ENCODE measurements at regions not wholly inside any gene's neighbourhood (a gene's known extent, or its start where the extent isn't known, plus 50 kb on each side); places are given as distances from the start of the nearest gene placed in this dataset.
"Not testable (repeated sequence)": the region's sequence is repeated elsewhere in the genome, so short reads cannot be mapped to it uniquely, and the experiment has no call there.

GRCh38 chr5:152058267-152058666, 133.6 kb upstream of the GLRA1 start:
- Histone ChIP-seq H3K4me3 (replicated peaks in 1 of 3) (no peak overlapping the region), H3K4me1 (no peaks in the 10 kb centered on the region), H3K27ac (no peak overlapping the region), H3K36me3 (no peaks in the 10 kb centered on the region), H3K9me3 (no peaks in the 10 kb centered on the region), H3K27me3 (no peaks in the 10 kb centered on the region)
- DNase-seq, result no peak
- TF ChIP-seq POLR2A (IDR thresholded peaks at IDR 0.05) (no peak), CTCF (IDR thresholded peaks at IDR 0.05) (no peak)
- intact Hi-C loops (cut with DNase I), result no loop called here
- 97% methylated on average over 6 of the region's 6 CpGs for WGBS, 2 donors

GRCh38 chr5:152056931-152057330, 132.3 kb upstream of the GLRA1 start:
- no peaks in the 10 kb centered on the region for H3K27me3 ChIP-seq
- WGBS, 2 donors, result 76 to 78% methylated on average over 7 of the region's 7 CpGs
- H3K4me3 ChIP-seq (replicated peaks in 1 of 3), result no peak overlapping the region
- no peaks in the 10 kb centered on the region for H3K36me3 ChIP-seq
- no peak overlapping the region for H3K27ac ChIP-seq
- no peak for TF ChIP-seq POLR2A (IDR thresholded peaks at IDR 0.05)
- TF ChIP-seq CTCF (IDR thresholded peaks at IDR 0.05), result no peak
- H3K9me3 ChIP-seq, result no peaks in the 10 kb centered on the region
- no peak for DNase-seq
- intact Hi-C loops (cut with DNase I), result no loop called here
- no peaks in the 10 kb centered on the region for H3K4me1 ChIP-seq

GRCh38 chr5:152052470-152052869, 127.8 kb upstream of the GLRA1 start:
- DNase-seq, result no peak
- no peak overlapping the region for H3K4me3 ChIP-seq (replicated peaks in 1 of 3)
- H3K27me3 ChIP-seq, result no peaks in the 10 kb centered on the region
- no peak overlapping the region for H3K27ac ChIP-seq
- H3K9me3 ChIP-seq, result no peaks in the 10 kb centered on the region
- WGBS, 2 donors, result 73% methylated on average over 3 of the region's 3 CpGs
- H3K36me3 ChIP-seq, result no peaks in the 10 kb centered on the region
- no peaks in the 10 kb centered on the region for H3K4me1 ChIP-seq
- intact Hi-C loops (cut with DNase I), result no loop called here
- no peak for TF ChIP-seq CTCF (IDR thresholded peaks at IDR 0.05)
- no peak for TF ChIP-seq POLR2A (IDR thresholded peaks at IDR 0.05)

- no peak for DNase-seq
- Histone ChIP-seq H3K27ac (no peak overlapping the region), H3K27me3 (no peaks in the 10 kb centered on the region), H3K36me3 (no peaks in the 10 kb centered on the region), H3K4me3 (replicated peaks in 1 of 3) (no peak overlapping the region), H3K9me3 (no peaks in the 10 kb centered on the region), H3K4me1 (no peaks in the 10 kb centered on the region)
- 39 to 49% methylated on average over 7 to 8 of the region's 10 CpGs for WGBS, 2 donors
- intact Hi-C loops (cut with DNase I), result no loop called here
- TF ChIP-seq CTCF (IDR thresholded peaks at IDR 0.05) (no peak), POLR2A (IDR thresholded peaks at IDR 0.05) (no peak)
Observed at GRCh38 chr5:152051499-152052454, 127.1 kb upstream of the GLRA1 start.

GRCh38 chr5:152046361-152046760, 121.7 kb upstream of the GLRA1 start:
- H3K27ac ChIP-seq, result no peak overlapping the region
- no peaks in the 10 kb centered on the region for H3K9me3 ChIP-seq
- H3K27me3 ChIP-seq, result no peaks in the 10 kb centered on the region
- no peak overlapping the region for H3K4me3 ChIP-seq (replicated peaks in 1 of 3)
- intact Hi-C loops (cut with DNase I), result no loop called here
- DNase-seq, result no peak
- no peak for TF ChIP-seq CTCF (IDR thresholded peaks at IDR 0.05)
- no peak for TF ChIP-seq POLR2A (IDR thresholded peaks at IDR 0.05)
- no peaks in the 10 kb centered on the region for H3K4me1 ChIP-seq
- no peaks in the 10 kb centered on the region for H3K36me3 ChIP-seq
- WGBS, 2 donors, result 73 to 74% methylated on average over 4 of the region's 4 CpGs

- WGBS, 2 donors, result 36% methylated on average over 2 of the region's 2 CpGs
- H3K4me3 ChIP-seq (replicated peaks in 1 of 3); H3K9me3 ChIP-seq; H3K27ac ChIP-seq; H3K27me3 ChIP-seq; intact Hi-C loops (cut with DNase I); H3K4me1 ChIP-seq; H3K36me3 ChIP-seq: not testable (repeated sequence)
- DNase-seq, result peak; percentile 20 to 41
Observed at GRCh38 chr5:152038856-152039255, 114.2 kb upstream of the GLRA1 start.

GRCh38 chr5:152026328-152027024, 101.8 kb upstream of the GLRA1 start:
- intact Hi-C loops (cut with DNase I); H3K4me1 ChIP-seq; H3K27me3 ChIP-seq; H3K4me3 ChIP-seq (replicated peaks in 1 of 3); DNase-seq; H3K9me3 ChIP-seq; H3K27ac ChIP-seq; H3K36me3 ChIP-seq: not testable (repeated sequence)
- WGBS, 2 donors, result 50 to 51% methylated on average over 7 to 9 of the region's 9 CpGs

Data from thyroid gland (tissue), 4 donors.